Stimulated activated CD8-positive, alpha-beta memory T cell treated with anti-CD3 and anti-CD28 coated beads, Interleukin-12 subunit alpha, Interleukin-12 subunit beta, amount 100 ng/mL, for 4 hours (primary cell): ENCODE measurements at regions not wholly inside any gene's neighbourhood (a gene's known extent, or its start where the extent isn't known, plus 50 kb on each side); places are given as distances from the start of the nearest gene placed in this dataset.

Source experiments
- DNase-seq: peaks from one replicate; pipeline ENCODE4 v3.0.0-alpha.2; 2020; ENCODE audit warnings: low read depth

GRCh38 chr2:106709229-106709628 lies 176.7 kb downstream of the ST6GAL2 start:
- DNase-seq = no peak

GRCh38 chr2:106719222-106719621 lies 166.7 kb downstream of the ST6GAL2 start:
- DNase-seq = no peak

- DNase-seq = no peak
Measured at GRCh38 chr2:106720026-106720425, 165.9 kb downstream of the ST6GAL2 start.

GRCh38 chr2:106724301-106724794 lies 161.6 kb downstream of the ST6GAL2 start:
- DNase-seq = no peak

GRCh38 chr2:106734165-106734564 lies 151.8 kb downstream of the ST6GAL2 start:
- no peak for DNase-seq

- DNase-seq = no peak
Measured at GRCh38 chr2:106735807-106736206, 150.2 kb downstream of the ST6GAL2 start.

- no peak for DNase-seq
Measured at GRCh38 chr2:106736221-106736620, 149.7 kb downstream of the ST6GAL2 start.

GRCh38 chr2:106745468-106745867 lies 140.5 kb downstream of the ST6GAL2 start:
- DNase-seq = no peak

GRCh38 chr2:106749823-106750222 lies 136.1 kb downstream of the ST6GAL2 start:
- no peak for DNase-seq
